Activated CD4-positive, alpha-beta T cell treated with anti-CD3 and anti-CD28 coated beads, Interleukin-2, amount 50 U/mL, for 16 hours (primary cell): ENCODE measurements at regions not wholly inside any gene's neighbourhood (a gene's known extent, or its start where the extent isn't known, plus 50 kb on each side); places are given as distances from the start of the nearest gene placed in this dataset.

Source experiments
- DNase-seq: peaks from one replicate; pipeline ENCODE4 v3.0.0-alpha.2; 2020

GRCh38 chr2:190810981-190811587, 69.5 kb upstream of the GLS start:
- no peak for DNase-seq

- DNase-seq: no peak
These were observed 68.8 kb upstream of the GLS start for GRCh38 chr2:190811811-190812210.

- DNase-seq: no peak
These were observed 67.9 kb upstream of the GLS start for GRCh38 chr2:190812506-190813294.

GRCh38 chr2:190815226-190815625, 65.4 kb upstream of the GLS start:
- DNase-seq: no peak

- no peak for DNase-seq
These were observed 63.5 kb upstream of the GLS start for GRCh38 chr2:190817082-190817481.

GRCh38 chr2:190819840-190820301, 60.8 kb upstream of the GLS start:
- DNase-seq: no peak

- no peak for DNase-seq
These were observed 60.2 kb upstream of the GLS start for GRCh38 chr2:190820416-190820815.

GRCh38 chr2:190822043-190822442, 58.6 kb upstream of the GLS start:
- no peak for DNase-seq

DNA sequence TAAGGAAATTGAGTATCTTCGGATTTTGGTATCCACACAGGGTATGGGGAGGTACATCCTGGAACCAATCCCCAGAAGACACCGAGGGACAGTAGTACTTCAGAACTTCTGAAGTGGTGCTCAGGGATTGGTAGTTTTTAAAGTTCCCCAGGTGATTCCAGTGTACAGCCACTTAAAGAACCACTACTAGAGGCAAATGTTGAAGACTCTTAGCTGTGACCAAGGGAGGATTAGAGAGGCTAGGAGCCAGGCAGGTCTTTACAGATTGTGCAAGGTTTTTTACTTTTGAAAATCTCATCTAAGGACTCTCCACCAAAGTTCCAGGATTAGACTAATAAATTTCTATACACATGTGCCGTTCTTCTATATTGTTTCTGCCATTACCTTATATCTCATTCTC, 52.9 kb upstream of the GLS start:
- no peak for DNase-seq

- DNase-seq: no peak
These were observed 51.0 kb upstream of the GLS start for GRCh38 chr2:190829642-190830041.
